ENCODE measurements at regions not wholly inside any gene's neighbourhood (a gene's known extent, or its start where the extent isn't known, plus 50 kb on each side); places are given as distances from the start of the nearest gene placed in this dataset.

DNA sequence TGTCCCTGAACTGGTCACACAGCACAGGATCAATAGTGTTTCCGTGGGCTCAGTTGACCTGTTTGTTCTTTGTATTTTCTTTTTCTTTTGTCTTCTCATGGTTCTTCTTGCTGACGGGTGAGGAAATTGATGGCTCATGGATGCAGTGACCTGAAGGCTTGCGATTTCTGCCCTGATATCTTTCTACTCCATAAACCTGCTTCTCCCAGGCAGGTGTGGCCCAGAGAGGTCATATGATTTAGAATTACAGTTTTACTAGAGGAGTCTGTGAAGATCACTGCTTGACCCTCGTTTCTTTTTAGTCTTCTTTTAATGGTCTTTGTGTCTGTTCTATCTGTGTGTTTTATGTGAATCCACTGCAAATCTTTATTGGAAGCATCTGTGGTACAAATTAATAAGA lies 195.1 kb upstream of the KLF6 start:
- Histone ChIP-seq H4K20me1 (ENCODE audit: insufficient read depth, poor library complexity, severe bottlenecking) (no peaks in the 10 kb centered on the region), H3K4me1 (ENCODE audit: insufficient read depth) (no peaks in the 10 kb centered on the region), H3K36me3 (replicated peaks; ENCODE audit: insufficient read depth, low read depth) (no peaks in the 10 kb centered on the region), H3K9me2 (replicated peaks; ENCODE audit: insufficient read depth) (no peaks in the 10 kb centered on the region), H3K9me3 (ENCODE audit: low read depth) (no peaks in the 10 kb centered on the region), H2AFZ (no peak overlapping the region), H3K4me2 (no peak overlapping the region), H3K79me2 (no peaks in the 10 kb centered on the region), H3K27ac (no peak overlapping the region), H3K4me3 (no peak overlapping the region), H3K27me3 (no peaks in the 10 kb centered on the region)
- DNase-seq (ENCODE audit: low spot score) = no peak
- WGBS (ENCODE audit: low lambda C conversion rate, missing lambda C conversion rate) = 49% methylated on average over 4 of the region's 4 CpGs
- TF ChIP-seq, protein P1, sequence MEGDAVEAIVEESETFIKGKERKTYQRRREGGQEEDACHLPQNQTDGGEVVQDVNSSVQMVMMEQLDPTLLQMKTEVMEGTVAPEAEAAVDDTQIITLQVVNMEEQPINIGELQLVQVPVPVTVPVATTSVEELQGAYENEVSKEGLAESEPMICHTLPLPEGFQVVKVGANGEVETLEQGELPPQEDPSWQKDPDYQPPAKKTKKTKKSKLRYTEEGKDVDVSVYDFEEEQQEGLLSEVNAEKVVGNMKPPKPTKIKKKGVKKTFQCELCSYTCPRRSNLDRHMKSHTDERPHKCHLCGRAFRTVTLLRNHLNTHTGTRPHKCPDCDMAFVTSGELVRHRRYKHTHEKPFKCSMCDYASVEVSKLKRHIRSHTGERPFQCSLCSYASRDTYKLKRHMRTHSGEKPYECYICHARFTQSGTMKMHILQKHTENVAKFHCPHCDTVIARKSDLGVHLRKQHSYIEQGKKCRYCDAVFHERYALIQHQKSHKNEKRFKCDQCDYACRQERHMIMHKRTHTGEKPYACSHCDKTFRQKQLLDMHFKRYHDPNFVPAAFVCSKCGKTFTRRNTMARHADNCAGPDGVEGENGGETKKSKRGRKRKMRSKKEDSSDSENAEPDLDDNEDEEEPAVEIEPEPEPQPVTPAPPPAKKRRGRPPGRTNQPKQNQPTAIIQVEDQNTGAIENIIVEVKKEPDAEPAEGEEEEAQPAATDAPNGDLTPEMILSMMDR (IDR thresholded peaks at IDR 0.05; ENCODE audit: poor library complexity) = no peak
- TF ChIP-seq EZH2 (IDR thresholded peaks at IDR 0.05; ENCODE audit: borderline replicate concordance) = no peak

DNA sequence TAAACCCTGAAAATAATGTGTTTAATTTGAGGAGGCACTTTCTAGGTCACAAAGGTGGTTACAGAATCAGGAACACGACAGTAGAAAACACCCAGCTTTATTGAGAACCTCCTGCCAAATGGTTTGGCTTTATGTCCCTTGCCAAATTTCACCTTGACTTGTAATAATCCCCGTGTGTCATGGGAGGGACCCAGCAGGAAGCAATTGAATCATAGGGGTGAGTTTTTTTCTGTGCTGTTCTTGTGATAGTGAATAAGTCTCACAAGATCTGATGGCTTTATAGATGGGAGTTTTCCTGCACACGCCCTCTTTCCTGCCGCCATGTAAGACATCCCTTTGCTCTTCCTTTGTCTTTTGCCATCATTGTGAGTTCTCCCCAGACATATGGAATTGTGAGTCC lies 193.8 kb upstream of the KLF6 start:
- Histone ChIP-seq H3K27ac (no peak overlapping the region), H3K9me2 (replicated peaks; ENCODE audit: insufficient read depth) (no peaks in the 10 kb centered on the region), H3K4me3 (no peak overlapping the region), H3K27me3 (no peaks in the 10 kb centered on the region), H3K79me2 (no peaks in the 10 kb centered on the region), H4K20me1 (ENCODE audit: insufficient read depth, poor library complexity, severe bottlenecking) (no peaks in the 10 kb centered on the region), H3K9me3 (ENCODE audit: low read depth) (no peaks in the 10 kb centered on the region), H3K36me3 (replicated peaks; ENCODE audit: insufficient read depth, low read depth) (no peaks in the 10 kb centered on the region), H2AFZ (no peak overlapping the region), H3K4me2 (no peak overlapping the region), H3K4me1 (ENCODE audit: insufficient read depth) (no peaks in the 10 kb centered on the region)
- DNase-seq (ENCODE audit: low spot score) = no peak
- WGBS (ENCODE audit: low lambda C conversion rate, missing lambda C conversion rate) = 85% methylated on average over 4 of the region's 4 CpGs
- TF ChIP-seq, protein P1 (IDR thresholded peaks at IDR 0.05; ENCODE audit: poor library complexity) = no peak

DNA sequence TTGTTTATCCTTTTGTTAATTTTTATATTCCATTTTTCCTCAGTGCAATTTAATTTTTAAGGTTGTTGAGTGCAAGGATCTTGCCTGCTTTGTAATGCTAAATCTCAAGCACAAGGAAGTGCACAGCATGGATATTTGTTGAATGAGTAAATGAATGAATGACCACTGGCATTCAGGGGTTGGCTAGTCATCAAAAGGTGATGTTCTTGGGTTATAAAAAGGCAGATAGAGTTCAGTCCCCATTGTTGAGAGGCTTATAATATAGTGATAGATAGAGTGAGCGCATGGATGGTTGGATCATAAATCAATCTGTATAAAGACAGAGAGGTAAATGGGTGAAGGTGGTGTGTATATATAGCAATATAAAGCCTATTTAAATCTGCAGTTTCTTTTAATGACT lies 193.2 kb upstream of the KLF6 start:
- Histone ChIP-seq H4K20me1 (ENCODE audit: insufficient read depth, poor library complexity, severe bottlenecking) (no peaks in the 10 kb centered on the region), H3K9me2 (replicated peaks; ENCODE audit: insufficient read depth) (no peaks in the 10 kb centered on the region), H3K9me3 (ENCODE audit: low read depth) (no peaks in the 10 kb centered on the region), H2AFZ (no peak overlapping the region), H3K27me3 (no peaks in the 10 kb centered on the region), H3K4me3 (no peak overlapping the region), H3K27ac (no peak overlapping the region), H3K4me1 (ENCODE audit: insufficient read depth) (no peaks in the 10 kb centered on the region), H3K36me3 (replicated peaks; ENCODE audit: insufficient read depth, low read depth) (no peaks in the 10 kb centered on the region), H3K79me2 (no peaks in the 10 kb centered on the region), H3K4me2 (no peak overlapping the region)
- no peak for DNase-seq (ENCODE audit: low spot score)
- WGBS (ENCODE audit: low lambda C conversion rate, missing lambda C conversion rate) = 93% methylated on average over 1 of the region's 1 CpG
- no peak for TF ChIP-seq EZH2 (IDR thresholded peaks at IDR 0.05; ENCODE audit: borderline replicate concordance)
- TF ChIP-seq, protein P1 (IDR thresholded peaks at IDR 0.05; ENCODE audit: poor library complexity) = no peak
- no peak for TF ChIP-seq EZH2phosphoT487 (IDR thresholded peaks at IDR 0.05; ENCODE audit: low read depth, severe bottlenecking, unreplicated experiment)

DNA sequence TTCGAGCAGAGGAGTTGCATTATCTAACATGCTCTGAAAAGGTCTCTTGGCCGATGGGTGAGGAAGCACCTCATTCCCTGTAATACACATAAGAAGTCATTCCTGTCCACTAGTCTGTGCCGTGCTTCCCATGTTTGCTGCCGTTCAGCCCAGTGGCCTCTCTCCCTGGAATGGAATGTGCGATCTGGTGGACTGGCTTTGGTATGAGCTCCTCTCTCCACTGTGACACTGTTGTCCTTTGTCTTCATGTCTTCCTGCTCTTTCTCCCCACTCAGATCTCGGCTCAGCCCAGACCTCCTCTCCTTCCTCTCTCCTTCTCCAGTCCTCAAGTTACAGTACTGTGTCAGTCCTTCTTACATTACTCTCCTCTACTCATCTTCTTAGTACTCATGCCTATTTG lies 192.8 kb upstream of the KLF6 start:
- Histone ChIP-seq H3K9me2 (replicated peaks; ENCODE audit: insufficient read depth) (no peaks in the 10 kb centered on the region), H2AFZ (no peak overlapping the region), H3K4me3 (no peak overlapping the region), H3K36me3 (replicated peaks; ENCODE audit: insufficient read depth, low read depth) (no peaks in the 10 kb centered on the region), H3K9me3 (ENCODE audit: low read depth) (no peaks in the 10 kb centered on the region), H3K27ac (no peak overlapping the region), H4K20me1 (ENCODE audit: insufficient read depth, poor library complexity, severe bottlenecking) (no peaks in the 10 kb centered on the region), H3K4me1 (ENCODE audit: insufficient read depth) (no peaks in the 10 kb centered on the region), H3K4me2 (no peak overlapping the region), H3K79me2 (no peaks in the 10 kb centered on the region), H3K27me3 (no peaks in the 10 kb centered on the region)
- no peak for DNase-seq (ENCODE audit: low spot score)
- TF ChIP-seq EZH2 (IDR thresholded peaks at IDR 0.05; ENCODE audit: borderline replicate concordance) = no peak
- 67% methylated on average over 6 of the region's 6 CpGs for WGBS (ENCODE audit: low lambda C conversion rate, missing lambda C conversion rate)
